ENCODE measurements at regions not wholly inside any gene's neighbourhood (a gene's known extent, or its start where the extent isn't known, plus 50 kb on each side); places are given as distances from the start of the nearest gene placed in this dataset.

- DNase-seq: no peak
These were observed 185.1 kb upstream of the SYT13 start for GRCh38 chr11:45471266-45471665.

GRCh38 chr11:45470794-45471167, 184.6 kb upstream of the SYT13 start:
- no peak for DNase-seq

- no peak for DNase-seq
These were observed 184.1 kb upstream of the SYT13 start for GRCh38 chr11:45470151-45470793.

GRCh38 chr11:45468267-45468856, 182.2 kb upstream of the SYT13 start:
- DNase-seq: no peak

- DNase-seq: no peak
These were observed 177.4 kb upstream of the SYT13 start for GRCh38 chr11:45463541-45463940.

- DNase-seq: no peak
These were observed 175.4 kb upstream of the SYT13 start for GRCh38 chr11:45461514-45461913.

- no peak for DNase-seq
These were observed 173.3 kb upstream of the SYT13 start for GRCh38 chr11:45459491-45459890.

- DNase-seq: no peak
These were observed 172.1 kb upstream of the SYT13 start for GRCh38 chr11:45458269-45458668.

GRCh38 chr11:45457649-45458048, 171.5 kb upstream of the SYT13 start:
- no peak for DNase-seq

- DNase-seq: no peak
These were observed 170.5 kb upstream of the SYT13 start for GRCh38 chr11:45456686-45457085.

- DNase-seq: no peak
These were observed 169.4 kb upstream of the SYT13 start for GRCh38 chr11:45455536-45455935.

- no peak for DNase-seq
These were observed 168.8 kb upstream of the SYT13 start for GRCh38 chr11:45454917-45455401.

- DNase-seq: no peak
These were observed 167.6 kb upstream of the SYT13 start for GRCh38 chr11:45453721-45454120.

- no peak for DNase-seq
These were observed 165.8 kb upstream of the SYT13 start for GRCh38 chr11:45451766-45452440.

GRCh38 chr11:45450189-45450588, 164.0 kb upstream of the SYT13 start:
- no peak for DNase-seq

GRCh38 chr11:45449036-45449601, 163.0 kb upstream of the SYT13 start:
- no peak for DNase-seq

GRCh38 chr11:45448561-45448960, 162.4 kb upstream of the SYT13 start:
- DNase-seq: no peak

GRCh38 chr11:45446998-45447397, 160.9 kb upstream of the SYT13 start:
- no peak for DNase-seq

GRCh38 chr11:45446434-45446833, 160.3 kb upstream of the SYT13 start:
- DNase-seq: no peak

- no peak for DNase-seq
These were observed 158.7 kb upstream of the SYT13 start for GRCh38 chr11:45444796-45445195.

GRCh38 chr11:45440111-45440510, 154.0 kb upstream of the SYT13 start:
- no peak for DNase-seq

- DNase-seq: no peak
These were observed 150.8 kb upstream of the SYT13 start for GRCh38 chr11:45436966-45437365.

- DNase-seq: no peak
These were observed 150.0 kb upstream of the SYT13 start for GRCh38 chr11:45436118-45436517.

GRCh38 chr11:45435706-45436105, 149.6 kb upstream of the SYT13 start:
- DNase-seq: no peak

Measured in CD4-positive, alpha-beta T cell treated with Interleukin-6 for 4 hours (primary cell).